Fibroblast of upper back skin (primary cell): ENCODE measurements at regions not wholly inside any gene's neighbourhood (a gene's known extent, or its start where the extent isn't known, plus 50 kb on each side); places are given as distances from the start of the nearest gene placed in this dataset.

Source experiments
- DNase-seq: peaks from one replicate; pipeline ENCODE4 v3.0.0-alpha.2; 2013

DNA sequence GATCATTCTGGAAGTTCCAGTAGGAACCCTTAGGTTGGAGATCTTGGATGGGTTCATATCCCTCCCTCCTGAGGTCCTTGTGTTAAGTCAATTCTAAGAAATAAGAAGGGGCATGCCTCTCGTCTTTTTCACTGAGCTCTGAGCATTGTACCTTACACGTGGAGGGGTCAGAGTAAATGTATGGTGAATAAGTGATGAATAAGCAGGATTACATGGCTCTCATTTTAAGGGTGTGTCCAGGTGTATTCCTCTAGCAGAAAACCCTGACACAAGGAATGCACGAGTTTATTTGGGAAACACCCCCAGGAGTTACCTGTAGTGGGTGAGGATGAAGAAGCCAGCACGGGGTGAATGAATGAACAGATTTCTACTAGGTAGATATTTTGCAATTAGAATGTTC, 400.2 kb downstream of the KIF16B start:
- no peak for DNase-seq

- no peak for DNase-seq
These were observed 402.1 kb downstream of the KIF16B start for GRCh38 chr20:16171180-16171579.

GRCh38 chr20:16170406-16170971, 402.8 kb downstream of the KIF16B start:
- no peak for DNase-seq

DNA sequence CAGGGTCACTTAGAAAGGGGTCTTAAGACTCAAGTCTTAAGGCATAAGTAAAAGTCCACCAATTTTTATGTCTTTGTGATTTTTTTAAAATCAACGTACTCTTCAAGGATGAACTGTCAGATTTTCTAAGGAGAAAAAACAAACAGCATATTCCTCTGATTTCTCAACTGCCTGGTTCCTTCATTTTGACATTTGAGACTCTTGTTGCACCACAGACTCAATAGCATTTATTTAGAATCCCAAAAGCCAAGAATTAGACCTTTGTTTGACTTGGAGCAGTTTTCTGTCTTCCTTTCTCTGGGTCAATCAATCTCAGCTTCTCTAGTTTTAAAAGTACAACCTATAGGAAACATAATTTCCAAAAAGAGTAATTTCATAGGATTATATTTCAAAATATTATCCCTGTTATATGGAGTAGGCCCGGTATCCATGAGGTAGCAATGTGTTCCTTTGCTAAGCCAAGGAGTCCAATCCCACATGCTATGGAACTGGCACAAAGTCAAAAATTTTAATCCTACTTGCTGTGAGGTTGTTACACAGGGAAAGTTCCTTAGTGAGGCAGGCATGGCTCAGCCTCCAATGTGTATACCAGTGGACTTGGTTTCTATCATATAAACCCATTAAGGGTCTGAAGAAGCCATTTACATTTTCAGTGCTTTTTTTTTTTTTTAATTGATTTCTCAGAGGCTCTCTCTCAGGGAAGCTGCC, 405.7 kb downstream of the KIF16B start:
- peak; percentile 10 for DNase-seq

- DNase-seq: no peak
These were observed 406.5 kb downstream of the KIF16B start for GRCh38 chr20:16166737-16167136.

DNA sequence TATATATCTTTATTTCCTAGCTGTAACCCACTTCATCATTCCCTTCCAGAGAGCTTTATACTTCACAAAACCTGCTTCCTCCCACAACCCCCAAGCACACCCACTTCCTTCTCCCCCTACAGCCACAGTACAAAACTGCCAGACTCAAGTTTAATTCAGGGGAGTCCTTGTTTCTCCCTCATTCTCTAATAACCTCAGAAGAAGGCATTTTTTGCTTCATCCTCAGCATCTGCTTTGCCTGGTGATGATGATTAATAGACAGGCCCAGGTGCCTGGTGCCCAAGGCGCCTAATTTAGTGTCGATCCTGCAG, 414.3 kb downstream of the KIF16B start:
- no peak for DNase-seq

DNA sequence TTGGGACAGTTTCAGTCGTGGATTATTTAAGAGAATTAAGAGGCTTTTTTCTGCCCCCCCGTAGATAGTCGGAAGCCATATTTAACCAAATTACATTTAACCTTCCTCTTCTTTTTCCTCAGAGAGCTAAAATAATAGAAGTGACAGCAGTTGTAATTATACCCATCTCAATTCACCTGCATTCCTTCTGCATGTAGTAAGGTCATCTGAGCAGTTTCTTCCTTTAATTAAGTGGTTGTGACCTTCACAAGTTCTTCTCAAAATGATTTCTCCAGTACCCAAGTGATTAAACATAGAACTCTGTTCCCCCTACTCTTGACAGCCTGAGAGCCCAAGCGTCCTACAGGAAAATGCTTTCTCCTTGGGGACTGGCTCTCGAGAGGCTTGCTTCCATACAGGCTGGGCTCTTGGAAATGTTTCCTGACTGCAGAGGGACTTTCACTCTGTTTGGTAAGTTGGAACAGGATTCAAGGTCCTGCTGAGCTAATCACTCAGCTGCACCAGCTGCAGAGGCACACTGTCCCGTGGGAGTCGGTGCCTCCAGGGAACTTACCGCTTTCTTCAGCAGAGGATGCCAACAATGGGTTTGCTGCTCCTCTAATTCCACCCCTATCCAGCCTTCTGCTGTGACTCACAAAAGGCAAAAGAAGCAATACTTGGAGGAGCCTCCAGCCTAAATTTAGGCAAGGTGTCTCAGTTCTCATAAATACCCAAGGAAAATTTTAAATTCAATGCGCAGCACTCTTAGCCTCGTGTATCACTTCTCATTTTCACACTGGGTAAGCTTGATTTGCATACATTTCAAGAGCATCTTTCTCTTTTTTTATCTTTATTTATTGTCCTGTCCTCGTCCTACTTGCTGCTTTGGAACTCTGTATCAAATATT, 414.9 kb downstream of the KIF16B start:
- no peak for DNase-seq

DNA sequence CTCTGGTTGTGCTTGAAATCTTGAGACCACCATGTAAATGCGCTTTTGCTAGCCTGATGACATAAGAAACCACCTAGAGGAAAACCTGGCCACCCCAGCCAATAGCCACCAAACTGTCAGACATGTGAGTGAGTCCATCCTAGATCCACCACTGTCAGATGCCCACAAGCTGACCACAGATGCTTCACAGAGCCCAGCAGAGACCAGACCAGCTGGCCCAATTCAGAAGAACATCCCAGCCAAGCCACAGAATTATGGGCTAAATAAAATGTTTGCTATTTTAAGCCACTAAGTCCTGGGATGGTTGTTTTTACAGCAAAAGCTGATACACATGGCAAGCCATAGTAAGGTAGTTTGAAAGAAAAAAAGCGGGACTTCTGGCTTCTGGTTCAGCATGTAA, 425.3 kb downstream of the KIF16B start:
- DNase-seq: no peak

DNA sequence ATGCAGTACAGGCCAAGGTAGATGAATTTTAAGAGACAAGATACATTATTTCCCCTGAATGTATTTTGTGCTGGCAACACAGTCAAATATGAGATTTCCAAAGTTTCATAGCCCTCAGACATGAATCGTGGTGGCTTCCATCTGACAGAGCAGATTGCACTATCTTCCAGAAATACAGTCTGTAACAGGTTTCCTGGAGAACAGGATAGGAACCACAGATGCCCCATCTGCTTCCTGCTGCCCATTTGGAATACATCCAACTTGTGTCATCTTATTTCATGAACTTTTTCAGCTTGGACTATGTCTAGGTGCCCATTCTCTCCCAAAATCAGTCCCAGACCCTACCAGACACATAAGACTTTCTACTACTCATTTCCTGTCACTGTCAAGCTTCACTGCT, 426.0 kb downstream of the KIF16B start:
- DNase-seq: no peak

GRCh38 chr20:16145919-16146318, 427.3 kb downstream of the KIF16B start:
- no peak for DNase-seq

GRCh38 chr20:16143596-16143995, 429.7 kb downstream of the KIF16B start:
- DNase-seq: no peak

GRCh38 chr20:16135630-16136029, 437.6 kb downstream of the KIF16B start:
- no peak for DNase-seq

DNA sequence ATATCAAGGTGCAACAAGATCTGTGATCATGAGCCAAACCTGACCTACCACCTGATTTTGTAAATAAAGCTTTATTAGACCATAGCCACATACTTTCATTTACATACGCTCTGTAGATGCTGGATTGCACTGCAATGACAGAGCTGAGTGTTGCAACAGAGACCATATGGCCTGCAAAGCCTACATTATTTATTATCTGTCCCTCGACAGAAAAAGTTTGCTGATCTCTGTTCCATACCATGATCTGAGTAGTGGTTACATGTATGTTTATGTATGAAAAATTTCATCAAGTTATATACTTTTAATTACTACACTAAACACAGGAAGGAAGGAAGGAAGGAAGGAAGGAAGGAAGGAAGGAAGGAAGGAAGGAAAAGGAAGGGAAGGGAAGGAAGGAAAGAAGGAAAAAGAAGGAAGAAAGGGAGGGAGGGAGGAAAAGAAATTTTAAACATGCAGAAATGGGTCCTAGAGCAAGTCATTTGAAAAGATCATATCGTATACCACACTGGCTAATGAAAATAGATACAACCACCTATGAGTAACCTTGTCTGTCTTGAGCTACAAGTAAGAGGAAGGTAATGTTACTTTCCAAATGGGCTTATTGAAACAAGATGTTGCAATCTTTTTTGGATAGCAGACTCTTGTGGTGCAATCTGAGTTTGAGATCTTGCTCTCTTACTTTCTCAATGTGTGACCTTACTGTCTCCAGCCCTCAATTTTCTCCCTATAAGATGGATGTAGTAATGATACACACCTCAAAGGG, 441.0 kb downstream of the KIF16B start:
- DNase-seq: no peak

GRCh38 chr20:16129411-16129810, 443.8 kb downstream of the KIF16B start:
- no peak for DNase-seq

DNA sequence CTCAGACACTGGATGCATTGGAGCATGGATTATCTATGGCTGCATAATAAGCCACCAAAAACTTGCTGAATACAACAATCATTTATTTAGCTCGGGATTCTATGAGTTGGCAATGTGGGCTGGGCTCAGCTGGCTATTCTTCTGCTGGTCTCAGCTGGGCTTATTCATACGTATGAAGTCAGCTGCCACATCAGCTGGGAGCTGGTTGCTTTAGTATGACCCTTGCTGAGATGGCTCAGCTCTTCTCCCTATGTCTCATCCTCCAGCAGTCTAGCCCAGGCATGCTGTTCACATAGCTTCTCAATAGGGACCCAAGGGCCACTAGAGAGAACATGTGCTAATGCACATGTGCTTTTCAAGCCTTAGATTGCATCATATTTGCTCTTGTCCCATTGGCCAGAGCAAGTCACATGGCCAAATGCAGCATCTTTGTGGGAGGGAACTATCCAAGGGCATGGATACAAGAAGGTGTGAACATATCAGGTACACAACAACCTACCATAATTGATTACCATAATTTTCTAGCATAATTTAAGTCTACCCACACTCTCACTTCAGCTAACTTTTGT, 444.6 kb downstream of the KIF16B start:
- no peak for DNase-seq

DNA sequence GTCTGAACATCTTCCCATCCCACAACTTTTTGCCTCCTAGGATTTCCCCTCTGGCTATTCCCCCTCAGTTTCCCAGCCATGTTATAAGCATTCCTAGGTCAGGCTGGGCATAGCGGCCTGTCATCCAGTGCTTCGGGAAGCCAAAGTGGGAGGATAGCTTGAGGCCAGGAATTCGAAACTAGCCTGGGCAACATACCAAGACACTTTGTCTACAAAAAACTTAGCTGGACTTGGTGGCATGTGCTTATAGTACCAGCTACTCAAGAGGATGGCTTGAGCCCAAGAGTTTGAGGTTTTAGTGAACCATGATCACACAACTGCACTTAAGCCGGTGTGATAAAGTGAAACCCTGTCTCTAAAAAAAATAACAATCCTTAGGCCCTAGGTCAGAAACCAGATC, 447.4 kb downstream of the KIF16B start:
- DNase-seq: no peak

- no peak for DNase-seq
These were observed 448.1 kb downstream of the KIF16B start for GRCh38 chr20:16124911-16125776.

DNA sequence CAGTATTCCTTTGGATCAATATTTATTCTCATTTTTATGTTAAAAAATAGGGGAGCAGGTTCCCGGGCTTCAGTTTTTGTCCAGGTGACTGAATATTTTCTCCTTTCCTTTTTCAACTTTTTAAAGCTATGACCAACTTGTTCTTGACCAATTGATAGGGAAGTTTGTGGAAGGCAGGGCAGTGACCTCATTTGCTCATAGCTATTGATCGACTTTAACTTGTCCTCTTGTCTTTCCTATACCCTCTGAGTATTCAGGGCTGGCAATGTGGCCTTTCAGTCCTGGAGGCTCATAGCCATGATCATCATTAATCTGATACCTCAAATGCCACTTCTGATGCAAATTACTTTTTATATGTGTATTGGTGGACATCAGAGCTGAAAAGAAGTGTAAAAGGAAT, 448.8 kb downstream of the KIF16B start:
- DNase-seq: no peak

- peak; percentile 3 for DNase-seq
These were observed 449.6 kb downstream of the KIF16B start for GRCh38 chr20:16123623-16124022.

GRCh38 chr20:16119909-16120308, 453.3 kb downstream of the KIF16B start:
- no peak for DNase-seq

GRCh38 chr20:16115911-16116552, 457.2 kb downstream of the KIF16B start:
- DNase-seq: peak; percentile 10

GRCh38 chr20:16113736-16114135, 459.5 kb downstream of the KIF16B start:
- DNase-seq: no peak
